KMS-11 (cell line): ENCODE measurements at regions not wholly inside any gene's neighbourhood (a gene's known extent, or its start where the extent isn't known, plus 50 kb on each side); places are given as distances from the start of the nearest gene placed in this dataset.

Experiments used
- H2AFZ ChIP-seq: fragments of 200-600 bp; sonication (generic); 2 replicates; pipeline ENCODE4 v1.6.1; 2016; ENCODE audit warnings: antibody characterized with exemption, mixed run types, low read depth
- H3K27ac ChIP-seq: fragments of 200-600 bp; sonication (generic); 2 replicates; pipeline ENCODE4 v1.6.1; 2016; ENCODE audit warnings: mild to moderate bottlenecking, mixed run types
- H3K27me3 ChIP-seq: fragments of 200-600 bp; sonication (generic); 2 replicates; pipeline ENCODE4 v1.6.1; 2017; ENCODE audit warnings: mild to moderate bottlenecking, low read depth, mixed run types, moderate library complexity; ENCODE audit not compliant: insufficient read depth
- H3K36me3 ChIP-seq: fragments of 200-600 bp; sonication (generic); 2 replicates; pipeline ENCODE4 v1.6.1; 2017; ENCODE audit warnings: mild to moderate bottlenecking, mixed run types; ENCODE audit not compliant: insufficient read depth
- H3K4me1 ChIP-seq: fragments of 200-600 bp; sonication (generic); 2 replicates; pipeline ENCODE4 v1.6.1; 2016; ENCODE audit warnings: mild to moderate bottlenecking, low read depth, mixed run types; ENCODE audit not compliant: poor library complexity, severe bottlenecking
- H3K4me2 ChIP-seq: fragments of 200-600 bp; sonication (generic); 2 replicates; pipeline ENCODE4 v1.7.0; 2016; ENCODE audit warnings: mild to moderate bottlenecking, mixed run types
- H3K4me3 ChIP-seq: fragments of 200-600 bp; sonication (generic); IDR thresholded peaks from 2 replicates; pipeline ENCODE4 v1.6.1; 2017; ENCODE audit warnings: low read depth, low read length, mixed read lengths; ENCODE audit not compliant: insufficient read depth
- H3K79me2 ChIP-seq: fragments of 200-600 bp; sonication (generic); 2 replicates; pipeline ENCODE4 v1.6.1; 2016; ENCODE audit warnings: low read depth, mixed run types; ENCODE audit not compliant: insufficient read depth
- H3K9ac ChIP-seq: fragments of 200-600 bp; sonication (generic); 2 replicates; pipeline ENCODE4 v1.6.1; 2016; ENCODE audit warnings: mild to moderate bottlenecking, mixed run types
- H4K20me1 ChIP-seq: fragments of 200-600 bp; sonication (generic); 2 replicates; pipeline ENCODE4 v1.6.1; 2016; ENCODE audit warnings: mild to moderate bottlenecking, mixed run types; ENCODE audit not compliant: insufficient read depth
- CTCF ChIP-seq: fragments of 200-600 bp; sonication (generic); conservative IDR thresholded peaks from 2 replicates; pipeline ENCODE4 v1.6.1; 2017; ENCODE audit warnings: low read depth, mild to moderate bottlenecking, antibody characterized with exemption, low read length, moderate library complexity, mixed read lengths

GRCh38 chr5:158284242-158284641 is 425.3 kb upstream of the CLINT1 start:
- H3K4me1 ChIP-seq: no peaks in the 10 kb centered on the region
- TF ChIP-seq CTCF: no peak
- no peak overlapping the region for H3K4me3 ChIP-seq
- H3K79me2 ChIP-seq: no peaks in the 10 kb centered on the region
- H3K27ac ChIP-seq: no peak overlapping the region
- no peak overlapping the region for H3K4me2 ChIP-seq
- H3K27me3 ChIP-seq: no peaks in the 10 kb centered on the region
- no peak overlapping the region for H2AFZ ChIP-seq
- H3K9ac ChIP-seq: no peak overlapping the region
- no peaks in the 10 kb centered on the region for H3K36me3 ChIP-seq
- H4K20me1 ChIP-seq: no peaks in the 10 kb centered on the region

GRCh38 chr5:158283397-158283796 is 424.5 kb upstream of the CLINT1 start:
- Histone ChIP-seq H3K4me2 (no peak overlapping the region), H3K27ac (no peak overlapping the region)
- TF ChIP-seq CTCF: no peak

GRCh38 chr5:158278216-158278925 is 419.4 kb upstream of the CLINT1 start:
- Histone ChIP-seq H3K27me3 (no peaks in the 10 kb centered on the region), H3K4me3 (no peak overlapping the region), H3K79me2 (no peaks in the 10 kb centered on the region), H3K36me3 (no peaks in the 10 kb centered on the region), H3K4me2 (no peak overlapping the region), H4K20me1 (no peaks in the 10 kb centered on the region), H3K9ac (no peak overlapping the region), H2AFZ (no peak overlapping the region), H3K27ac (no peak overlapping the region), H3K4me1 (no peaks in the 10 kb centered on the region)
- TF ChIP-seq CTCF: no peak

More at GRCh38 chr5:158283397-158283796, 424.5 kb upstream of the CLINT1 start:
- no peaks in the 10 kb centered on the region for H3K79me2 ChIP-seq
- H3K4me1 ChIP-seq: no peaks in the 10 kb centered on the region
- H3K36me3 ChIP-seq: no peaks in the 10 kb centered on the region
- H2AFZ ChIP-seq: no peak overlapping the region
- no peaks in the 10 kb centered on the region for H3K27me3 ChIP-seq
- no peaks in the 10 kb centered on the region for H4K20me1 ChIP-seq
- no peak overlapping the region for H3K9ac ChIP-seq
- no peak overlapping the region for H3K4me3 ChIP-seq

GRCh38 chr5:158277276-158277675 is 418.3 kb upstream of the CLINT1 start:
- Histone ChIP-seq H3K79me2 (no peaks in the 10 kb centered on the region), H3K4me3 (no peak overlapping the region), H2AFZ (no peak overlapping the region), H3K4me2 (no peak overlapping the region), H3K36me3 (no peaks in the 10 kb centered on the region), H4K20me1 (no peaks in the 10 kb centered on the region), H3K27me3 (no peaks in the 10 kb centered on the region), H3K9ac (no peak overlapping the region), H3K27ac (no peak overlapping the region), H3K4me1 (no peaks in the 10 kb centered on the region)
- no peak for TF ChIP-seq CTCF
